ENCODE measurements at regions not wholly inside any gene's neighbourhood (a gene's known extent, or its start where the extent isn't known, plus 50 kb on each side); places are given as distances from the start of the nearest gene placed in this dataset.

DNA sequence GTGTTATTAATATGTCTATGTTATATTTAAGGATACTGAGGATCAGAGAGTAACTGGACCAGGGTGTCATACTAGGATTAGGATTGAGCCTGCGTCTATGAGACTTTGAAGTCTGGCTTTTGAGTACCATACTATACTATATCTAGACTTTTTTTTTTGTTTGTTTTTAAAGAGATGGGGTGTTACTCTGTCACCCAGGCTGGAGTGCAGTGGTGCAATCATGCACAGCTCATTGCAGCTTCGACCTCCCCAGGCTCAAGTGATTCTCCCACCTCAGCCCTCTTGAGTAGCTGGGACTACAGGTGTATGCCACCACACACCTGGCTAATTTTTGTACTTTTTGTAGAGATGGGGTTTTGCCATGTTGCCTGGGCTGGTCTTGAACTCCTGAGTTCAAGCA, 66.2 kb upstream of the MAP4K3 start:
- Mint-ChIP-seq H3K9me3 (peaks cover 0 to 21% (median 4%) of the 10 kb centered on the region in 9 donors), H3K27ac (no peak overlapping the region), H3K4me3 (no peak overlapping the region), H3K27me3 (peaks cover 5 to 17% (median 7%) of the 10 kb centered on the region in 5 donors), H3K36me3 (peaks cover 0 to 10% (median 6%) of the 10 kb centered on the region in 3 donors), H3K4me1 (peaks cover 0 to 9% (median 0%) of the 10 kb centered on the region in 4 donors)
- DNase-seq: no peak
- ATAC-seq: no peak
- POLR2A ChIA-PET: no interaction called here

DNA sequence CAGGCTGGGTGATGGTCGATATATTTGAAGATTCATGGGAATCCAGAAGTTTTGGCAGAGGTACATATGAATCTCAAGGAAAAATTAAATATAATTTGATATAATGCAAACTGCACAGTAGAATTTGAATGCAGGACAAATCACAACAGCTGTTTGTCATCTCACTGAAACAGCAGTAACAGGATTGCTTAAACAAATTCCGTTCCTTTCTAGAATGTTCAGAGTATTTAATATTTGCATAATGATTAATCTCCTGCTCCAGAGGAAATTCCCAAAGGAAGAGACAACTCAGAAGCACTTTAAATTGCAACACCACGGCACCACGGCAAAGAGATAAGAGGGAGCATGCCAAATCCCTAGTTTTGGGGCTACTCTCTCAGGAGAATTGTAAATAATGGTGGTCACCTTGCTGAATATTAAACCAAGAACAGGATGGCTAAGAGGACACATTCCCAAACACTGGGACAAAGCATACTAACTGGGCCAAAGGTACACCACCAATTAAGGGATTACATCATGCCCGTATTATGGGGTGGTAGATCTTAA, 67.8 kb upstream of the MAP4K3 start:
- Mint-ChIP-seq H3K4me3 (no peak overlapping the region), H3K36me3 (peaks cover 0 to 10% (median 6%) of the 10 kb centered on the region in 3 donors), H3K27me3 (peaks cover 5 to 17% (median 7%) of the 10 kb centered on the region in 5 donors), H3K4me1 (peaks cover 0 to 9% (median 0%) of the 10 kb centered on the region in 4 donors), H3K27ac (no peak overlapping the region), H3K9me3 (peaks cover 0 to 11% (median 0%) of the 10 kb centered on the region in 9 donors)
- POLR2A ChIA-PET: no interaction called here
- ATAC-seq (no peak), DNase-seq (no peak)

DNA sequence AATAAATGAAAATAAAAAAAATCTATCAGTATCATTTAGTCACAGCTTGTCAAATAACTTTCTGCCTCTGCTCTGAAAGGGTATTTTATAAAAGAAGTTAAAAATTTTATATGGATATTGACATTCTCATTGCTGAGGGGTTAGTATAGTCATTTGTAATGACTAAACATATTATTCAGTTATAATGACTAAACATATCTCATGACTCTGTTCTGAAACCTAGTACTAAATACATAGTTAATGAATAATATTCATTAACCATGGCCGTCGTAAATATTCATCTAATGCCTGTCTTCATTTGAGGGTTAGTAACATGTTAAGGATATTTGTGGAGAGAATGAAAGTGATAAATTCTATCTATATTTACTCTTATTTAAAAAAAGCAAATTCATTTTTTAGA, 69.1 kb upstream of the MAP4K3 start:
- POLR2A ChIA-PET: no interaction called here
- H3K27me3 Mint-ChIP-seq: peaks cover 4 to 17% (median 7%) of the 10 kb centered on the region in 5 donors
- no peak for DNase-seq
- H3K4me1 Mint-ChIP-seq: peaks cover 0 to 9% (median 0%) of the 10 kb centered on the region in 4 donors
- ATAC-seq: no peak
- H3K36me3 Mint-ChIP-seq: peaks cover 0 to 6% (median under 1%) of the 10 kb centered on the region in 3 donors
- H3K9me3 Mint-ChIP-seq: peaks cover 0 to 3% (median 0%) of the 10 kb centered on the region in 9 donors
- H3K27ac Mint-ChIP-seq: no peak overlapping the region
- H3K4me3 Mint-ChIP-seq: no peak overlapping the region

DNA sequence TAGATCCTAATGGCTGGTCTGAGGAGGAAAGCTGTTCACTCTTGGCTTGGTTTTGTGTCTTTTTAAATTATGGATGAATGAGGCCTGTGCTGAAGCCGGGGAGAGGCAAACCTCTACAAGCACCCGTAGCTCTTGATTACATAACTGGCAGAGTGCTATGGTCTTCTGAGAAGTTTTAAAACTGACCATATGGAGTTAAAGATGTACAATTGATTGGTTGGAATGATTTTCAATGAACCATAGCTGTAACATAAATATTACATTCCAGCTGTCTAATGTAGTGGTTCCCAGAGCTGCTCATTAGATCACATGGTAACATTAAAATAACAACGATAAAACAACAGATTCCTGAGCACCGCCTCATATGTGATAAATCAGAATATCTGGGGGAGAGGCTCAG, 71.1 kb upstream of the MAP4K3 start:
- Mint-ChIP-seq H3K27me3 (peaks cover 0 to 8% (median 0%) of the 10 kb centered on the region in 5 donors), H3K36me3 (peaks cover 0 to 4% (median 0%) of the 10 kb centered on the region in 3 donors), H3K27ac (no peak overlapping the region), H3K9me3 (no peaks in the 10 kb centered on the region), H3K4me1 (peaks cover 0 to 7% (median 2%) of the 10 kb centered on the region in 4 donors), H3K4me3 (no peak overlapping the region)
- no peak for DNase-seq
- no peak for ATAC-seq
- POLR2A ChIA-PET: no interaction called here

DNA sequence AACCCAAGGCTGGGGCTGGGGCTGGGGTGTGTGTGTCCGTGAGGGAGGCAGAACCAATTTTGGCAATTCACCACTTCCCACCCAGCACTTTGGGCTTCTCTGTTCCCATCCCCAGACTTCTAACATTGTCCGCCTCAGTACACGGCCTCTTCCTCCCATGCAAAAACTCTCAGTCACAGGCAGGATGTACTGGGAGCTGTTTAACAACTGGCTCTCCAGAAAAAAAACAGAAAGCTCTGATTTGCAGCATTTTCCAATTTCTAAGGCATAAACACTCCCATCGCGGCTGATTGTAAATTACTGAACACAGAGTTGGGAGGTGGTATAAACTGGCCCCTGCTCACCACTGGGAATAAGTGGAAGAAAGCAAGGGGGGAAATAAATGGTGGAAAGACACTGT, 73.1 kb upstream of the MAP4K3 start:
- Mint-ChIP-seq H3K27me3 (no peaks in the 10 kb centered on the region), H3K9me3 (no peaks in the 10 kb centered on the region), H3K4me3 (no peak overlapping the region), H3K4me1 (peaks cover 2 to 11% (median 6%) of the 10 kb centered on the region in 4 donors), H3K27ac (no peak overlapping the region), H3K36me3 (no peaks in the 10 kb centered on the region)
- no peak for DNase-seq
- ATAC-seq: no peak
- POLR2A ChIA-PET: no interaction called here

DNA sequence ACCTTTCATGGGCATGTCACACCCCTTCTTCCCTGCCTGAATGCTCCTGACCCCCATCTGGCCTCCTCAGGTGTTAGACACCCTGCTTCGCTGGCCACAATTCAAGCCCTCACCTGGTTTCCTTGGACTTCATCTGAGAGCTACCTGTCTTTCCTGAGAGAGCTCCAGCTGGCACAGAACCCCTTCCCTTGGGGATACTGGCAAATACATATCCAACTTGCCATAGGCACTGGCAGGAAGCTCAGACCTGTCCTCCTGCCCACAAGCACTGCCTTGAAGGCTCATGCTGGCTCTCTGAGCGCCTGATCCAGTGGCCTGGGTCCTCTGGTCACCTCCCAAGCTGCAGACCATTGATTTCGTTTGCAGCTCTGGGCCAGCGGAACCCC, 74.1 kb upstream of the MAP4K3 start:
- Mint-ChIP-seq H3K36me3 (no peaks in the 10 kb centered on the region), H3K27ac (no peak overlapping the region), H3K4me3 (no peak overlapping the region), H3K9me3 (no peaks in the 10 kb centered on the region), H3K4me1 (peaks cover 2 to 13% (median 8%) of the 10 kb centered on the region in 4 donors), H3K27me3 (no peaks in the 10 kb centered on the region)
- POLR2A ChIA-PET: no interaction called here
- DNase-seq (no peak), ATAC-seq (no peak)

DNA sequence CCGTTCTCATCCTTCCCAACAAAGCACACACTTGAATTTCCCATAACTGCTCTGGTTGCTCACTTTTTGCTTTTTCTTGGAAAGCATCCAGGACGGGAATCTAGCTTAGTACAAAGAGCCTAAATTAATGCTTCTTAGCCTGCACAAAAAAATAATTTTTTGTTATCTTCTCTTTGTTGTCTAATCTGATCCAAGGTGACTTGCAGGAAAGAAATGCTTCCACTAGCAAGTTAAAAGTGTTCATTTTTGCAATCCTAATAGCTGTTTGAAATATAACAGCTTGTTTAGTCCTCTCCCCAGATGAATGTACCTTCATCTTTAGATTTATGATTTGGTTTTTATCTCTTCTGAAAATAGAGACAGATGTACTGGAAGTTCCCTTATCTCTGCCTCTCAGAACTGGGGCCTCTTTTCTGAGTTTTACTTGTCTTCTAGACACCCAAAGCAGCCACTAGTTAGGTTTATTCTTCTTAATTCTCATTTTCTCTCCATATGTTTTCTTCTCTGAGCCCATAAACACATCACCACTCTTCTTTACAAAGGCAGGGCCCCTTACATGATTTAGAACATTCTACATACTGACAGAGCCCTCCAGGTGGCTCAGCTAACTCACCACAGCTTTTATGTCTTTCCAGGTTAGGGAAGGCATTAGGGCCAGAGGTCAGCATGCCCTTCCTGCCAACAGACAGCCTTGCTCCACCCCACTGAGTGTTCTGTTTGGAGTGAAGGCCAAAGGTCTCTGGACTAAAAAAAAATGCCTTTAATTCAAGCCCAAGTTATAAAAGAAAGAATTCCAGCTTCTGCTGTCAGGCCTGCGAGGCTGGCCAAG, 74.7 kb upstream of the MAP4K3 start:
- Mint-ChIP-seq H3K9me3 (no peaks in the 10 kb centered on the region), H3K36me3 (no peaks in the 10 kb centered on the region), H3K27me3 (no peaks in the 10 kb centered on the region), H3K27ac (peak overlapping the region in 1 of 10 donors; percentile 6), H3K4me3 (no peak overlapping the region), H3K4me1 (peaks cover 2 to 13% (median 8%) of the 10 kb centered on the region in 4 donors)
- POLR2A ChIA-PET: no interaction called here
- DNase-seq: no peak
- ATAC-seq: no peak

DNA sequence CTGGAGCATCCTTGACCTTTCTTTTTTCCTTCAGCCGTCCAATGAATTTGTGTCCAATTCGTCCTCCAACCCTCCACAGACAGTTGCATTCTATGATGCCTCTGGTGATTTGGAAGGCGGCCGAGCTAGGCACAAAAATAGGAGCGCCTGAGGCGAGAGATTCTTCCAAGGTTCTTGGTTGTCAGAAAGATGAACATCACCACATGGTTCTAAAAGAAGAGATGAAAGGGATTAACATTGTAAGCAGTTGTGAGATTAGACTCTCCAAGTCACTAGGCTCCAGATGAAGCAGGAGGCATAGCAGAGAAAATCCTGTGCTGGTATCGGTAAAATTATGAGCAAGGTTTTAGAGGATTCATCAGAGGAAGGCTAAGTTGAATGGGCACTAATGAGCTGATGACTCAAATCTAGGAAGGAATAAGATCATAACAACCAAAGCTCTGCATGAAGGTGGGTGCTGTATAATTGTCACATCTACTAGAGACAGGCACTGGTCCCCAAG, 75.4 kb upstream of the MAP4K3 start:
- POLR2A ChIA-PET: no interaction called here
- ATAC-seq (no peak), DNase-seq (no peak)
- Mint-ChIP-seq H3K36me3 (peaks cover 0 to 2% (median 0%) of the 10 kb centered on the region in 3 donors), H3K4me1 (peaks cover 2 to 13% (median 8%) of the 10 kb centered on the region in 4 donors), H3K4me3 (no peak overlapping the region), H3K27me3 (no peaks in the 10 kb centered on the region), H3K27ac (peak overlapping the region in 2 of 10 donors; percentile 6 to 13), H3K9me3 (no peaks in the 10 kb centered on the region)

DNA sequence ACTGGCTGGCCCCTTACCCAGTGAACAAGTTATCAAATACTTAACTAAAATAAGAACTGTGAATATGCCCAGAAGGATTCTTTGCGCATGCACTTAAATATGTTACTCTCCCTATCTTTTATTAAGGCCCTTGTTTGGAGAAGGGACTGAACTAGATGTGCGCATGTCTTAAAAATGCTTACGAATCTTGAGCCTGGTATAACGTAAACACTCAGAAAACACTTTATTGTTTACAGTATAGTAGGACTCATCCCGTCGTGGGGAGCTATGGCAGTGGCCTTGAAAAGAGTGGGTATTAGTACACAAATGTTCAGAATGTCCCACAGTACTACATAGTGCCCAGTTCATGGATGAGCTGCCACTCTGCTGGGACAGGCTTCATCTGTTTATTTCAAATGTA, 75.9 kb upstream of the MAP4K3 start:
- no peak for DNase-seq
- H3K36me3 Mint-ChIP-seq: peaks cover 0 to 4% (median 0%) of the 10 kb centered on the region in 3 donors
- no peaks in the 10 kb centered on the region for H3K9me3 Mint-ChIP-seq
- no peak for ATAC-seq
- POLR2A ChIA-PET: no interaction called here
- H3K4me1 Mint-ChIP-seq: peaks cover 2 to 13% (median 8%) of the 10 kb centered on the region in 4 donors
- peak overlapping the region in 2 of 10 donors; percentile 6 to 13 for H3K27ac Mint-ChIP-seq
- no peak overlapping the region for H3K4me3 Mint-ChIP-seq
- H3K27me3 Mint-ChIP-seq: no peaks in the 10 kb centered on the region

DNA sequence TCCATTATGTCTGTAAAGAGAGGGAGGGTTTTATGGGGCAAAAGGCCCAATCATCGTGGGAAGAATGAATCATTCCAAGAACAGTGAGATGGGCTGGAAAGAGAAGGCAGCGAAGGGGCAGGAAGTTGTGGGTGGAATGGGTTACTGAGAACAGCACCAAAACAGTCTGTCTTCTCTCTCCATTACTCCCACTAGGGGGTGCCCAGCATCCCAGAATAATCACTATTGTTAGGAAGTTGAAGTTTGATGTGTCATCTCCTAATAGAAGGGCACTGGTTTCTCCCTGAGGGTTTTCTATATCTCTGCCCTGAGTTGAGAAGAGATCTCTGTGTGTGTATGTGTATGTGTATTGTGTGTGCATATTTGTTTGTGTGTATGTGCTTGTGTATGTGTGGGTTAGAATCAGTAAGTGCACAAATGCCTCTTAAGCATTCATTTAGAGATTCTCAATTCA, 76.6 kb upstream of the MAP4K3 start:
- POLR2A ChIA-PET: no interaction called here
- Mint-ChIP-seq H3K27ac (no peak overlapping the region), H3K9me3 (no peaks in the 10 kb centered on the region), H3K27me3 (no peaks in the 10 kb centered on the region), H3K4me1 (peaks cover 2 to 13% (median 8%) of the 10 kb centered on the region in 4 donors), H3K36me3 (peaks cover 0 to 6% (median 0%) of the 10 kb centered on the region in 3 donors), H3K4me3 (no peak overlapping the region)
- ATAC-seq (no peak), DNase-seq (no peak)

DNA sequence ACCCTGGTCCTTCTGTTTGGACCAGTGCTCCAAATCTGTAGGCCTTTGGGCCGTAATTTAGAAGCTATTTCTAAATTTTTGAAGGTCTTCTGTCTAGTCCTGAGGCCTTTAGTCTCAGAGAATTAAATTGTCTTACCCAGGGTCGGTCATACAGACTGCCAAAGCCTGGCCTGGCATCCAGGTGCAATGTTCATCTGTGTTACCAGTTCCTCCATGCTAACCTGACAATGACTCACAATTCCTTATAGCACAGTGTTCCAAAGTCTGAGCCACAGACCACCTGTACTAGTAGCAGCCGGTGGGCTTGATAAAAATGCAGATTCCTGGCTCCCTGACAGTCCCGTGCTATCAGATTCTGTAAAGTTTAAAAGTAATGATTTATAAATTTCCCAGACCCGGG, 77.7 kb upstream of the MAP4K3 start:
- POLR2A ChIA-PET: no interaction called here
- ATAC-seq (no peak), DNase-seq (no peak)
- Mint-ChIP-seq H3K4me1 (peaks cover 2 to 13% (median 8%) of the 10 kb centered on the region in 4 donors), H3K27ac (no peak overlapping the region), H3K27me3 (no peaks in the 10 kb centered on the region), H3K9me3 (no peaks in the 10 kb centered on the region), H3K36me3 (peaks cover 0 to 6% (median 0%) of the 10 kb centered on the region in 3 donors), H3K4me3 (no peak overlapping the region)

DNA sequence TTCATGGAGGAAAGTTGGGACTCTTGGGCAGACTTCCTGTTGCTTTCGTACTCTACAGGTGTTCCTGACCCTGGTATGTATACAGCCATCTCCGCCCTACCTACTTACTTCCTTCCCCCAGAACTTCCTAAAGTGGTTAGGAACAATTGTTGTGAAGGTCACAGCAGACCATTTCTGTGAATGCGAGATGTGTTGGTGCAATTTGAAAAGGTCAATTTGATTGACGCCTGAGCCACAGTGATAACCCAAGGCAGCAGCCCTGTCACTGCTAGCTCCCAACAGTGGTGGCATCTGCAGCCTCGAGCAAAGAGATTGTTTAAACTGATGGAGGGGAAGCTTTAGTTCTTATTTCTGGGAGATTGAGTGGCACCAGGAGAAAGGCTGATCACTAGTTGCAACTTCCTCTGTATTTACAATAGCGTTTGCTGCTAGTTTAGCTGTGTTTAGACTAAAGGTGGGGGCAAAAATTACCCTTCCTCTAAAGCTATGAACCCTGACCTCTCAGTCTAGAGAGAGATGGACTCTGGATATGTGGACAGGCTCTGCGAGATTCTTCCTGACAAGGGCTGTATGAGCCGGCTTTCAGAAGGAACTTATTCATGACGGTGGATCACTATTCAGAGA, 78.3 kb upstream of the MAP4K3 start:
- POLR2A ChIA-PET: no interaction called here
- H3K27ac Mint-ChIP-seq: peak overlapping the region in 1 of 10 donors; percentile 68
- H3K36me3 Mint-ChIP-seq: peaks cover 0 to 9% (median 3%) of the 10 kb centered on the region in 3 donors
- H3K27me3 Mint-ChIP-seq: no peaks in the 10 kb centered on the region
- H3K9me3 Mint-ChIP-seq: no peaks in the 10 kb centered on the region
- DNase-seq (no peak), ATAC-seq (no peak)
- peaks cover 2 to 13% (median 8%) of the 10 kb centered on the region in 4 donors for H3K4me1 Mint-ChIP-seq
- H3K4me3 Mint-ChIP-seq: no peak overlapping the region

DNA sequence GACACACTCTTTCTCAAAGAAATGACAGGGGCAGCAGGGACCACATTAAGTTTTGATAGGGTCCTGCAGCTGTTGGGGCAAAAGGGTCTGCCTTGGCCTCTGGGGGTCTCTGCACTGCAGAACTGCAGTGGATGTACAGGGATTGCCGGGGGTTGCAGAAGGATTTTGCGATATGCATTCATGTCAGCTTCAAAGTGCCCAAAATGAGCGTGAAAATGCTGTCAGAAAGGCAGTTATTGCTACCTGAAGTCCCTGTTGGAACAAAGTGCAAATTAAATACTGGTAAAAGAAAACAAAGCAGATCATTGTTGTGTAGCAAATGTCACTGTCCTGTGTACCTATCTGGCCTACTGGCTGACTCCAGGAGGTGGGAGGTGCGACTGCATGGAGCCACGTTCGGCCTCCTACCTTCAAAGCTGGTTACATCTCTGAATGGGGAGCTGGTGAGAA, 78.8 kb upstream of the MAP4K3 start:
- no peak for ATAC-seq
- DNase-seq: no peak
- H3K4me3 Mint-ChIP-seq: no peak overlapping the region
- H3K36me3 Mint-ChIP-seq: peaks cover 0 to 11% (median 3%) of the 10 kb centered on the region in 3 donors
- H3K9me3 Mint-ChIP-seq: peaks cover 0 to 4% (median 0%) of the 10 kb centered on the region in 9 donors
- H3K4me1 Mint-ChIP-seq: peaks cover 2 to 13% (median 8%) of the 10 kb centered on the region in 4 donors
- H3K27ac Mint-ChIP-seq: no peak overlapping the region
- H3K27me3 Mint-ChIP-seq: no peaks in the 10 kb centered on the region
- POLR2A ChIA-PET: no interaction called here
